Mesodermal cell (in vitro differentiated cells): ENCODE measurements at regions not wholly inside any gene's neighbourhood (a gene's known extent, or its start where the extent isn't known, plus 50 kb on each side); places are given as distances from the start of the nearest gene placed in this dataset.

Source experiments
- H3K27ac ChIP-seq: 2 replicates; pipeline ENCODE4 v1.7.0; 2013; ENCODE audit warnings: mild to moderate bottlenecking, low read depth, low read length, moderate library complexity; ENCODE audit not compliant: severe bottlenecking
- H3K36me3 ChIP-seq: 2 replicates; pipeline ENCODE4 v1.7.1; 2013; ENCODE audit warnings: mild to moderate bottlenecking, low read length, moderate library complexity; ENCODE audit not compliant: control insufficient read depth, insufficient read depth
- H3K4me1 ChIP-seq: one replicate; pipeline ENCODE4 v1.7.1; 2013; ENCODE audit warnings: mild to moderate bottlenecking, low read length; ENCODE audit not compliant: insufficient read depth, control insufficient read depth, poor library complexity, severe bottlenecking
- H3K4me3 ChIP-seq: 2 replicates; pipeline ENCODE4 v1.7.0; 2013; ENCODE audit warnings: low read length, control low read depth, mild to moderate bottlenecking; ENCODE audit not compliant: insufficient read depth, poor library complexity, severe bottlenecking; ENCODE audit errors: extremely low read depth
- H3K9me3 ChIP-seq: 2 replicates; pipeline ENCODE4 v1.7.1; 2013; ENCODE audit warnings: mild to moderate bottlenecking, low read length, moderate library complexity; ENCODE audit not compliant: control insufficient read depth
- WGBS, 2 experiments: methylation state at CpG; one replicate each; pipeline ENCODE4 v1.1.5; 2013; ENCODE audit warnings: missing lambda C conversion rate in 2 of 2; ENCODE audit not compliant: insufficient coverage in 2 of 2; 5-methylcytosine and 5-hydroxymethylcytosine counted together

- WGBS, 2 experiments: 92% methylated on average over 2 of the region's 3 CpGs; no CpG with 5 or more reads in 1 of the 2 experiments
- Histone ChIP-seq H3K27ac (no peak overlapping the region), H3K9me3 (peaks cover 37% of the 10 kb centered on the region), H3K4me3 (no peak overlapping the region), H3K36me3 (no peaks in the 10 kb centered on the region), H3K4me1 (no peaks in the 10 kb centered on the region)
Observed at GRCh38 chr16:35170610-35171009, 1711.2 kb downstream of the TP53TG3F start.

GRCh38 chr16:35171106-35171505 is 1711.7 kb downstream of the TP53TG3F start:
- Histone ChIP-seq H3K9me3 (peaks cover 37% of the 10 kb centered on the region), H3K27ac (no peak overlapping the region)
- 65% methylated on average over 6 of the region's 6 CpGs for WGBS, 2 experiments

GRCh38 chr16:35173295-35173694 is 1713.9 kb downstream of the TP53TG3F start:
- WGBS, 2 experiments: 86 to 92% methylated on average over 23 to 26 of the region's 29 CpGs
- Histone ChIP-seq H3K36me3 (no peaks in the 10 kb centered on the region), H3K4me1 (no peaks in the 10 kb centered on the region), H3K27ac (no peak overlapping the region), H3K9me3 (peaks cover 55% of the 10 kb centered on the region), H3K4me3 (no peak overlapping the region)

More at GRCh38 chr16:35171106-35171505, 1711.7 kb downstream of the TP53TG3F start:
- Histone ChIP-seq H3K36me3 (no peaks in the 10 kb centered on the region), H3K4me1 (no peaks in the 10 kb centered on the region), H3K4me3 (no peak overlapping the region)

GRCh38 chr16:35174016-35174415 is 1714.6 kb downstream of the TP53TG3F start:
- no peak overlapping the region for H3K27ac ChIP-seq
- H3K4me3 ChIP-seq: no peak overlapping the region
- WGBS, 2 experiments: 78 to 79% methylated on average over 4 of the region's 4 CpGs
- H3K9me3 ChIP-seq: peaks cover 57% of the 10 kb centered on the region
- no peaks in the 10 kb centered on the region for H3K36me3 ChIP-seq
- H3K4me1 ChIP-seq: no peaks in the 10 kb centered on the region

GRCh38 chr16:35176449-35176848 is 1717.0 kb downstream of the TP53TG3F start:
- H3K4me3 ChIP-seq: no peak overlapping the region
- H3K4me1 ChIP-seq: no peaks in the 10 kb centered on the region
- 51 to 59% methylated on average over 4 of the region's 5 CpGs for WGBS, 2 experiments
- peaks cover 61% of the 10 kb centered on the region for H3K9me3 ChIP-seq
- H3K27ac ChIP-seq: no peak overlapping the region
- no peaks in the 10 kb centered on the region for H3K36me3 ChIP-seq

- Histone ChIP-seq H3K27ac (no peak overlapping the region), H3K4me1 (no peaks in the 10 kb centered on the region), H3K9me3 (peaks cover 69% of the 10 kb centered on the region), H3K36me3 (no peaks in the 10 kb centered on the region), H3K4me3 (no peak overlapping the region)
- 100% methylated on average over 1 of the region's 2 CpGs for WGBS, 2 experiments
Observed at GRCh38 chr16:35177851-35178250, 1718.4 kb downstream of the TP53TG3F start.

- no peak overlapping the region for H3K4me3 ChIP-seq
- H3K36me3 ChIP-seq: no peaks in the 10 kb centered on the region
- no peak overlapping the region for H3K27ac ChIP-seq
- WGBS, 2 experiments: 67 to 80% methylated on average over 2 of the region's 2 CpGs
- H3K4me1 ChIP-seq: no peaks in the 10 kb centered on the region
- peaks cover 77% of the 10 kb centered on the region for H3K9me3 ChIP-seq
Observed at GRCh38 chr16:35180970-35181369, 1721.6 kb downstream of the TP53TG3F start.

GRCh38 chr16:35181422-35182030 is 1722.1 kb downstream of the TP53TG3F start:
- Histone ChIP-seq H3K4me3 (no peak overlapping the region), H3K36me3 (no peaks in the 10 kb centered on the region), H3K4me1 (no peaks in the 10 kb centered on the region), H3K9me3 (peaks cover 79% of the 10 kb centered on the region), H3K27ac (no peak overlapping the region)
- 71 to 85% methylated on average over 2 to 3 of the region's 6 CpGs for WGBS, 2 experiments

GRCh38 chr16:35182043-35182677 is 1722.7 kb downstream of the TP53TG3F start:
- Histone ChIP-seq H3K9me3 (peaks cover 78% of the 10 kb centered on the region), H3K27ac (no peak overlapping the region), H3K4me3 (no peak overlapping the region), H3K4me1 (no peaks in the 10 kb centered on the region), H3K36me3 (no peaks in the 10 kb centered on the region)

GRCh38 chr16:35182943-35183550 is 1723.6 kb downstream of the TP53TG3F start:
- Histone ChIP-seq H3K36me3 (no peaks in the 10 kb centered on the region), H3K9me3 (peaks cover 80% of the 10 kb centered on the region), H3K4me3 (no peak overlapping the region), H3K27ac (no peak overlapping the region), H3K4me1 (no peaks in the 10 kb centered on the region)
- WGBS, 2 experiments: 50 to 64% methylated on average over 5 of the region's 6 CpGs

GRCh38 chr16:35184356-35184870 is 1725.0 kb downstream of the TP53TG3F start:
- H3K4me1 ChIP-seq: no peaks in the 10 kb centered on the region

More at GRCh38 chr16:35184356-35184870, 1725.0 kb downstream of the TP53TG3F start:
- Histone ChIP-seq H3K4me3 (no peak overlapping the region), H3K36me3 (no peaks in the 10 kb centered on the region), H3K27ac (no peak overlapping the region), H3K9me3 (peaks cover 74% of the 10 kb centered on the region)
- WGBS, 2 experiments: 43% methylated on average over 1 of the region's 1 CpG; no CpG with 5 or more reads in 1 of the 2 experiments
